ENCODE measurements at regions not wholly inside any gene's neighbourhood (a gene's known extent, or its start where the extent isn't known, plus 50 kb on each side); places are given as distances from the start of the nearest gene placed in this dataset.

DNA sequence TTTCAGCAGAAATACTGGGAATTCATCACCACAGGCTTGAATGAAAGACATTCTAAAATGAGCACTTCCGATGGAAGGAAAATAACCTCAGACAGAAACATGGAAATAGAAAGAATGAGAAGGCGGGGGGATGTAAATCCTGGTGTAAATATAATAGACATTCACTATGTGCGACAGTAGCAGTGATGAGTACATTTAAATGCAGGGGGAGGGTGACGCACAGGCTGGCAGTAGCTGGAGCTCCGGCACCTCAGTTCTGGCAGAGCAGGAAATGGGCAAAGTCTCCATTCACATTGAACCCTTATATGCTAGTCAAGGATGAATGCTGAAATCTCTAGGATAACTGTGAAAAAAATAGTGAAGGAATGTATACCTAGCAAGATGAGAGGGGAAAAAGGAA is 172.7 kb upstream of the C14orf180 start:
- H4K20me1 ChIP-seq (ENCODE audit: insufficient read depth) = no peaks in the 10 kb centered on the region
- no peaks in the 10 kb centered on the region for H3K36me3 ChIP-seq (ENCODE audit: control insufficient read depth in 1 of 2, insufficient read depth in 2 of 2, low read length in 2 of 2)
- no peak overlapping the region for H3K4me2 ChIP-seq (ENCODE audit: low read length)
- DNase-seq (ENCODE audit: low read depth, low spot score) (no peak), ATAC-seq (no peak)
- H3K9me3 ChIP-seq (ENCODE audit: control insufficient read depth in 1 of 2, insufficient read depth in 1 of 2, low read depth in 1 of 2, low read length in 2 of 2) = peaks cover 7 to 8% of the 10 kb centered on the region in 2 experiments; a peak in 1 of 4 replicates
- no peak overlapping the region for H3K27ac ChIP-seq (ENCODE audit: low read depth, low read length)
- ChIA-PET CTCF (no interaction called here), POLR2A (no interaction called here), RAD21 (ENCODE audit: low non-redundant PET in 1 of 2, low total read pairs in 2 of 2, uncharacterized antibody in 2 of 2, unreplicated experiment in 2 of 2) (no interaction called here)
- intact Hi-C loops (cut with micrococcal nuclease) = no loop called here
- TF ChIP-seq ELF1 (IDR thresholded peaks at IDR 0.05; ENCODE audit: borderline replicate concordance, low read depth) (no peak), CEBPB (IDR thresholded peaks at IDR 0.05; ENCODE audit: low read depth) (no peak), POLR2A (IDR thresholded peaks at IDR 0.05; ENCODE audit: borderline replicate concordance, extremely low read depth, insufficient read depth, insufficient read length) (no peak), RAD21 (IDR thresholded peaks at IDR 0.05; ENCODE audit: low read depth) (no peak), FOSL1 (IDR thresholded peaks at IDR 0.05; ENCODE audit: low read depth) (no peak), ZBTB33 (IDR thresholded peaks at IDR 0.05; ENCODE audit: extremely low read depth, insufficient replicate concordance, low read length) (no peak), ZFX (IDR thresholded peaks at IDR 0.05) (no peak), TCF7L2 (IDR thresholded peaks at IDR 0.05; ENCODE audit: borderline replicate concordance, extremely low read depth, insufficient read depth, insufficient read length) (no peak), EZH2phosphoT487 (IDR thresholded peaks at IDR 0.05; ENCODE audit: borderline replicate concordance) (no peak), EZH2 (IDR thresholded peaks at IDR 0.05) (no peak)
- H3K4me3 ChIP-seq (replicated peaks in 1 of 2; ENCODE audit: low read depth in 1 of 2, low read length in 2 of 2) = no peak overlapping the region
- H3K4me1 ChIP-seq (ENCODE audit: control insufficient read depth in 1 of 2, insufficient read depth in 2 of 2, low read length in 2 of 2) = no peaks in the 10 kb centered on the region
- no peaks in the 10 kb centered on the region for H3K27me3 ChIP-seq (ENCODE audit: insufficient read depth, low read length)
- BruUV-seq (replicated peaks) = no TSS peak
- H2AFZ ChIP-seq (ENCODE audit: low read depth, low read length, poor library complexity, severe bottlenecking) = no peak overlapping the region
- no peak overlapping the region for H3K9ac ChIP-seq (ENCODE audit: low read length)
- H3K79me2 ChIP-seq (ENCODE audit: insufficient read depth, low read length) = no peaks in the 10 kb centered on the region
- no peaks in the 10 kb centered on the region for H3K9me2 ChIP-seq (ENCODE audit: insufficient read depth)

DNA sequence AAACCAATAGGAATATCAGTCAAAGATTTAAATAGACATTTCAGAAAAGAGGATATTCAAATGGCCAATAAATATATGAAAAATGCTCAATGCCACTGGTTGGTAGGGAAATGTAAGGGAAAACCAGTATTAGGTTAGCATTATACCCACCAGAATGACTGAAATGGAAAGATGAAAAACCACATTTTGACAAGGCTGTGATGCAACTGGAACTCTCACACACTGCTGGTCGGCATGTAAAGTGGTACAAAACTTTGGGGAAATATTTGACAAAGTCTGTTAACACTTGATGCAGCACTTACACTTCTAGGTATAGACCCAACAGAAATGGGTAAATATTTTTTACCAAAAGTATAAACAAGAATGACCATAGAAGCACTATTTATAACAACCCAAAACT is 163.2 kb upstream of the C14orf180 start:
- H4K20me1 ChIP-seq (ENCODE audit: insufficient read depth) = no peaks in the 10 kb centered on the region
- no peak for TF ChIP-seq ZFX (IDR thresholded peaks at IDR 0.05)
- no peak for TF ChIP-seq ATF3 (IDR thresholded peaks at IDR 0.05)
- no peak for TF ChIP-seq CEBPB (IDR thresholded peaks at IDR 0.05; ENCODE audit: low read depth)
- TF ChIP-seq REST (IDR thresholded peaks at IDR 0.05; ENCODE audit: low read depth) = no peak
- no peak for TF ChIP-seq RAD21 (IDR thresholded peaks at IDR 0.05; ENCODE audit: low read depth)
- no peak for TF ChIP-seq EZH2 (IDR thresholded peaks at IDR 0.05)
- TF ChIP-seq YY1 (IDR thresholded peaks at IDR 0.05; ENCODE audit: extremely low read depth, insufficient replicate concordance, low read depth, low read length) = no peak
- TF ChIP-seq POLR2AphosphoS5 (IDR thresholded peaks at IDR 0.05; ENCODE audit: low read depth, low read length) = no peak
- no peak for TF ChIP-seq SIN3A (IDR thresholded peaks at IDR 0.05; ENCODE audit: low read depth)
- TF ChIP-seq, protein P1, sequence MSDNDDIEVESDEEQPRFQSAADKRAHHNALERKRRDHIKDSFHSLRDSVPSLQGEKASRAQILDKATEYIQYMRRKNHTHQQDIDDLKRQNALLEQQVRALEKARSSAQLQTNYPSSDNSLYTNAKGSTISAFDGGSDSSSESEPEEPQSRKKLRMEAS (IDR thresholded peaks at IDR 0.05) = no peak
- no peak for TF ChIP-seq ELF1 (IDR thresholded peaks at IDR 0.05; ENCODE audit: borderline replicate concordance, low read depth)

More for the DNA sequence above, 163.2 kb upstream of the C14orf180 start:
- H3K27me3 ChIP-seq (ENCODE audit: insufficient read depth, low read length) = peaks cover 8% of the 10 kb centered on the region
- H3K4me1 ChIP-seq (ENCODE audit: control insufficient read depth in 1 of 2, insufficient read depth in 2 of 2, low read length in 2 of 2) = no peaks in the 10 kb centered on the region
- ATAC-seq = no peak
- ChIA-PET POLR2A (no interaction called here), RAD21 (ENCODE audit: low non-redundant PET in 1 of 2, low total read pairs in 2 of 2, uncharacterized antibody in 2 of 2, unreplicated experiment in 2 of 2) (no interaction called here), CTCF (no interaction called here)
- H3K9me3 ChIP-seq (ENCODE audit: control insufficient read depth in 1 of 2, insufficient read depth in 1 of 2, low read depth in 1 of 2, low read length in 2 of 2) = no peaks in the 10 kb centered on the region
- DNase-seq (ENCODE audit: low read depth, low spot score) = no peak
- no TSS peak for BruUV-seq (replicated peaks)
- H3K4me3 ChIP-seq (replicated peaks in 1 of 2; ENCODE audit: low read depth in 1 of 2, low read length in 2 of 2) = no peak overlapping the region
- intact Hi-C loops (cut with micrococcal nuclease) = no loop called here
- no peaks in the 10 kb centered on the region for H3K9me2 ChIP-seq (ENCODE audit: insufficient read depth)
- no peak overlapping the region for H3K27ac ChIP-seq (ENCODE audit: low read depth, low read length)
- H3K9ac ChIP-seq (ENCODE audit: low read length) = no peak overlapping the region
- H3K79me2 ChIP-seq (ENCODE audit: insufficient read depth, low read length) = no peaks in the 10 kb centered on the region
- H2AFZ ChIP-seq (ENCODE audit: low read depth, low read length, poor library complexity, severe bottlenecking) = no peak overlapping the region
- no peaks in the 10 kb centered on the region for H3K36me3 ChIP-seq (ENCODE audit: control insufficient read depth in 1 of 2, insufficient read depth in 2 of 2, low read length in 2 of 2)
- no peak overlapping the region for H3K4me2 ChIP-seq (ENCODE audit: low read length)
